IPS-18a (cell line): ENCODE measurements at regions not wholly inside any gene's neighbourhood (a gene's known extent, or its start where the extent isn't known, plus 50 kb on each side); places are given as distances from the start of the nearest gene placed in this dataset.
"Not testable (repeated sequence)": the region's sequence is repeated elsewhere in the genome, so short reads cannot be mapped to it uniquely, and the experiment has no call there.

Experiments used
- H3K27ac ChIP-seq: one replicate; pipeline ENCODE4 v1.5.1; 2013; ENCODE audit warnings: low read length
- H3K27me3 ChIP-seq: one replicate; pipeline ENCODE4 v1.6.1; 2013; ENCODE audit warnings: mild to moderate bottlenecking, low read length; ENCODE audit not compliant: control insufficient read depth, insufficient read depth
- H3K36me3 ChIP-seq: one replicate; pipeline ENCODE4 v1.6.1; 2013; ENCODE audit warnings: low read depth, low read length; ENCODE audit not compliant: control insufficient read depth
- H3K4me1 ChIP-seq: one replicate; pipeline ENCODE4 v1.6.1; 2013; ENCODE audit warnings: low read depth, low read length; ENCODE audit not compliant: control insufficient read depth
- H3K4me3 ChIP-seq: one replicate; pipeline ENCODE4 v1.5.1; 2013; ENCODE audit warnings: low read length
- H3K9ac ChIP-seq: one replicate; pipeline ENCODE4 v1.6.1; 2013; ENCODE audit warnings: mild to moderate bottlenecking, low read length, moderate library complexity
- H3K9me3 ChIP-seq: one replicate; pipeline ENCODE4 v1.6.1; 2013; ENCODE audit warnings: low read depth, low read length; ENCODE audit not compliant: control insufficient read depth

DNA sequence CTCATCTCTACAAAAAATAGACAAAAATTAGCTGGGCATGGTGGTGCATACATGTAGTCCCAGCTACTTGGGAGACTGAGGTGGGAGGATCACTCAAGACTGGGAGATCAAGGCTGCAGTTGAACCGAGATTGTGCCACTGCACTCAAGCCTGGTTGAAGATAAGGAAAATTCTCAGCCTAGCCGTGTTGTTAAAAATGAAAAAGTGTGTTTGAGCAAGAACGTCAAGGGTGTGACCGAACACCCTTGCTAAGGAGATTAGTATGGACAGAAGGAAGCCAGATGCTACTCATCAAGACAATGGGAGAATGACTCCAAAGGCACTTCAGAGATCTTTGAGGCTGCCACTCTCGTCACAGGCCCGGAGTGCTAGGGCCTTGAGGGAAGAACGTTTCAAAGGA, 70.0 kb upstream of the NDUFV2 start:
- Histone ChIP-seq H3K27me3 (no peaks in the 10 kb centered on the region), H3K4me3 (no peak overlapping the region), H3K9me3 (no peaks in the 10 kb centered on the region), H3K36me3 (no peaks in the 10 kb centered on the region), H3K9ac (no peak overlapping the region), H3K4me1 (no peaks in the 10 kb centered on the region), H3K27ac (no peak overlapping the region)

DNA sequence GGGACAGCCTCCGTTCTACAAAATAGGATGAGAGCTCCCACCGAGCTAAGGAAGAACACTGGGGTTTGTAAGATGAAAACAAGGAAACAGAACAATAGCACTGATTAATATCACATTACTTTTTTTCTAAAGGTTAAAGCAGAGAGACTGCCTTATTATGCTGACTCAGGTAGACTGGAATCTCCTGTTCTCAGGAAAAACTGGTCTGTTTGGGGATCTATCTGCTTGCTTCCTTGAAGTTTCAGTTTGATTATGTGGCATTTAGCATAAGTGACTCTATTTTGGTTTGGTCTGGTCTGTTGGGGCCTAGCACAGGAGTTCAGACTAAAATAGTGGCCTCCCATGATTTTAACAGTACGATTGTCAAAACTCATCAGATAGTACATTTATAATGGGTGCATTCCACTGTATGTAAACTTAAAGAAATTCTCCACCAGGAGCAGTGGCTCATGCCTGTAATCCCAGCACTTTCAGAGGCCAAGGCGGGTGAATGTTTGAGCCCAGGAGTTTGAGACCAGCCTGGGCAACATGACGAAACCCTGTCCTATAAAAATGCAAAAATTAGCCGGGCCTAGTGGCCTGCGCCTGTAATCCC, 64.1 kb upstream of the NDUFV2 start:
- Histone ChIP-seq H3K27ac (no peak overlapping the region), H3K27me3 (no peaks in the 10 kb centered on the region), H3K9me3 (no peaks in the 10 kb centered on the region), H3K4me3 (no peak overlapping the region), H3K36me3 (no peaks in the 10 kb centered on the region), H3K4me1 (peaks cover 2% of the 10 kb centered on the region), H3K9ac (no peak overlapping the region)

DNA sequence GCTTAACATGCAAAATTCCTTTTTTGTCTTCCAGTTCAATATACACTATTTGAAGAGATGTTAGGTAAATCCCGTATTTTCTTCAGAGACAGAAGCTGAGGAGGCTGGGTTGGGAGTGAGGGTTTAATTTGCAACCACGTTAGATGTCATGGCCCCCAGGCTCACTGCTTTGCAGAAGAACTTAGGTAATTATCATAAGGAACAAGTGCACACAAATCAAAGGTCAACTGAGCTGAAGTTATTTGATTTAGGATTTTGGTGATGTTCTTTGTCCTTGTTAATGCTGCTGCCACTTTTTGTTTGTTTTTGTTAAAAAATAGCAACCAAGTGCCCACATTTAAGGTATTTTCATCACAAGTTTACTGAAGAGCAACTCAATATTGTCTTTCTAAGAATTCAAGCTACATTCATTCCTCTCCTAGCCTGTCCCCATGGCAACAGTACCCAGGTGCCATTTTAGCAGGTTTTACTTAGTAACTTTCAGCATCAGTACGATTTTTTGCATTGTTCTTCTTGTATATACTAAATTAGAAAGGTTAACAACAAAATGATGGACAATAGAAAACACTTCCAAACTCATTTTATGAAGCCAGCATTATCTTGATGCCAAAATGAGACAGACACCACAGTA, 62.9 kb upstream of the NDUFV2 start:
- Histone ChIP-seq H3K4me3 (no peak overlapping the region), H3K36me3 (no peaks in the 10 kb centered on the region), H3K27ac (no peak overlapping the region)

GRCh38 chr18:9042766-9043481, 59.6 kb upstream of the NDUFV2 start:
- H3K9me3 ChIP-seq = no peaks in the 10 kb centered on the region
- no peak overlapping the region for H3K27ac ChIP-seq
- no peaks in the 10 kb centered on the region for H3K36me3 ChIP-seq
- no peak overlapping the region for H3K4me3 ChIP-seq
- H3K4me1 ChIP-seq = peaks cover 2% of the 10 kb centered on the region
- no peak overlapping the region for H3K9ac ChIP-seq
- no peaks in the 10 kb centered on the region for H3K27me3 ChIP-seq

More for the DNA sequence above, 62.9 kb upstream of the NDUFV2 start:
- Histone ChIP-seq H3K4me1 (peaks cover 2% of the 10 kb centered on the region), H3K27me3 (no peaks in the 10 kb centered on the region), H3K9ac (no peak overlapping the region), H3K9me3 (no peaks in the 10 kb centered on the region)

GRCh38 chr18:9043581-9043980, 58.9 kb upstream of the NDUFV2 start:
- H3K9me3 ChIP-seq = no peaks in the 10 kb centered on the region
- peaks cover 2% of the 10 kb centered on the region for H3K4me1 ChIP-seq
- H3K9ac ChIP-seq = no peak overlapping the region
- no peak overlapping the region for H3K27ac ChIP-seq
- H3K36me3 ChIP-seq = no peaks in the 10 kb centered on the region
- no peaks in the 10 kb centered on the region for H3K27me3 ChIP-seq
- no peak overlapping the region for H3K4me3 ChIP-seq

GRCh38 chr18:9047715-9048114, 54.8 kb upstream of the NDUFV2 start:
- H3K4me1 ChIP-seq = no peaks in the 10 kb centered on the region
- H3K9ac ChIP-seq = no peak overlapping the region
- H3K9me3 ChIP-seq = peaks cover 11% of the 10 kb centered on the region
- no peaks in the 10 kb centered on the region for H3K36me3 ChIP-seq
- no peaks in the 10 kb centered on the region for H3K27me3 ChIP-seq
- H3K27ac ChIP-seq = no peak overlapping the region
- H3K4me3 ChIP-seq = no peak overlapping the region

DNA sequence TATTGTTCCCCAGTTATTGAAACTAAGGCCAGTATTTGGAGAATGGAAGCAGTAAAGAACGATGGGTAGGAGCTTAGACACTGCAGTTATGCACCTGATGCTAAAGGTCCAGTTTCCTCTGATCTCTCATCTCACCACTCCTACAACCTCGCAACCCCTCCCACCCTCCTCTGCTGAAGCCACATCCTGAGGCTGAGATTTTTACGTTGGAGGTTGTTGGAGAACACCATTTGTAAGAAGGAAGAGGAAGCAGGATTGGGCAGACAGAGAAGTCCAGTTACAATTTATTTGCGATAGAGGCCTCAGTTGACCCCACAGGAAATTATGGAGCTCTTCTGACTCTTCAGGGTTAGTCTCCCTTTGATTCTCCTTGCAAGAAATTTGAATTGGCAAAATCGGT, 54.3 kb upstream of the NDUFV2 start:
- no peak overlapping the region for H3K9ac ChIP-seq
- H3K27me3 ChIP-seq = no peaks in the 10 kb centered on the region
- no peaks in the 10 kb centered on the region for H3K36me3 ChIP-seq
- H3K4me1 ChIP-seq = no peaks in the 10 kb centered on the region
- H3K4me3 ChIP-seq = no peak overlapping the region
- no peak overlapping the region for H3K27ac ChIP-seq
- H3K9me3 ChIP-seq = peaks cover 12% of the 10 kb centered on the region

DNA sequence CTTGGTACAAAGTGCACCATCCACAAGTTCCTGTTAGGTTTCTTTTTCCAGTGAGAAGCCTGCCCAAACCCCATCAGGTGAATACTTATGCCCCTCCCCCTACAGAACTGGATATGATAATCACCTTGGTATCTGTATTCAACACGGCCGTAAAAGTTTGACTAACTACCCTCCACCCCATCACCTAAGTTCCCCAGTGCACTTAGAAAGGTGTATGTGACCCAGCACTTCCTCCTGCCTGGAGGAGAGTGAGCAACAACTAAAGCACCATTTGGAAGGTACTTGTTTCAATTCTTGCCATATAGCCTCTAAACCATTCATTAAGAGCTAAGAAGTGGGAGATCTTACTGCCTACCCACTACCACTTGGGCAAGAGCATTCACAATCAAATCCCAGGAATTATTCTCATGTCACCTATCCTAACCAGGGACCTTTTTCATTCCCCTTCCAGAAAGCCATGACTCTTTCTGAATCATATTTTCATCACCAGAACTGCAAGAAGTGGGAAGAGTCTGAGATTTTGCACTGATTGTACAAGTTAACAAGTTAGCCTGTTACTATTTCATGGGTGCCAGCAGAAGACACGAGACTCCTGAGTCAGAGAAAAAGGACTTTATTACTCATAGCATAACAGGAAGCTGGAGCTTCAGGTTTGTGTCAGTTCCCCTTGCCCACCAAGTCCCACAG, 53.5 kb upstream of the NDUFV2 start:
- Histone ChIP-seq H3K4me3 (no peak overlapping the region), H3K4me1 (no peaks in the 10 kb centered on the region), H3K27me3 (no peaks in the 10 kb centered on the region), H3K36me3 (no peaks in the 10 kb centered on the region), H3K27ac (no peak overlapping the region), H3K9ac (no peak overlapping the region), H3K9me3 (peaks cover 12% of the 10 kb centered on the region)

GRCh38 chr18:9049495-9049809, 53.0 kb upstream of the NDUFV2 start:
- no peak overlapping the region for H3K27ac ChIP-seq
- no peaks in the 10 kb centered on the region for H3K36me3 ChIP-seq
- no peaks in the 10 kb centered on the region for H3K4me1 ChIP-seq
- no peak overlapping the region for H3K4me3 ChIP-seq
- H3K27me3 ChIP-seq = no peaks in the 10 kb centered on the region
- H3K9me3 ChIP-seq = peaks cover 12% of the 10 kb centered on the region
- no peak overlapping the region for H3K9ac ChIP-seq

DNA sequence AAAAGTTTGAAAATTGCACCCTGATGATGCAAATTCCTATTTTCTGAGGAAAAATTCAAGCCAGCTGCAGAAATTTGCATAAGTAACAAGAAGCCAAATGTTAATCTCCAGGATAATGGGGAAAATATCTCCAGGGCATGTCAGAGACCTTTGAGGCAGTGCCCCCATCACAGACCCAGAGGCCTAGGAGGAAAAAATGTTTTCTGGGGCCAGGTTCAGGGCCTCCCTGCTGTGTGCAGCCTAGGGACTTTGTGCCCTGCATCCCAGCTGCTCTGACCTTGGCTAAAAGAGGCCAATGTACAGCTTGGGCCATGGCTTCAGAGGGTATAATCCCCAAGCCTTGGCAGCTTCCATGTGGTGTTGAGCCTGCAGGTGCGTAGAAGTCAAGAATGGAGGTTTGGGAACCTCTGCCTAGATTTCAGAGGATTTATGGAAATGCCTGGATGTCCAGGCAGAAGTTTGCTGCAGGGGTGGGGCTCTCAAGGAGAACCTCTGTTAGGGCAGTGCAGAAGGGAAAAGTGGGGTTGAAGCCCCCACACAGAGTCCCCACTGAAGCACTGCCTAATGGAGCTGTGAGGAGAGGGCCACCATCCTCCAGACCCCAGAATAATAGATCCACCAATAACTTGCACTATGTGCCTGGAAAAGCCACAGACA, 51.7 kb upstream of the NDUFV2 start:
- H3K4me1 ChIP-seq, H3K9ac ChIP-seq, H3K27ac ChIP-seq, H3K4me3 ChIP-seq, H3K36me3 ChIP-seq, H3K27me3 ChIP-seq: not testable (repeated sequence)
- H3K9me3 ChIP-seq = peaks cover 12% of the 10 kb centered on the region
